NB4 (cell line): ENCODE measurements at regions not wholly inside any gene's neighbourhood (a gene's known extent, or its start where the extent isn't known, plus 50 kb on each side); places are given as distances from the start of the nearest gene placed in this dataset.

Source experiments
- CTCF ChIP-seq: IDR thresholded peaks from one replicate; pipeline ENCODE4 v1.5.1; 2012; ENCODE audit warnings: low read depth, low read length
- MAX ChIP-seq: IDR thresholded peaks from 2 replicates; pipeline ENCODE4 v1.6.1; 2011; ENCODE audit warnings: low read depth, low read length
- MYC ChIP-seq: IDR thresholded peaks from 2 replicates; pipeline ENCODE4 v1.6.1; 2011; ENCODE audit warnings: low read depth, low read length
- POLR2A ChIP-seq: IDR thresholded peaks from 2 replicates; pipeline ENCODE4 v1.6.1; 2011; ENCODE audit warnings: mild to moderate bottlenecking; ENCODE audit not compliant: insufficient read length; ENCODE audit errors: extremely low read depth

- TF ChIP-seq CTCF (no peak), POLR2A (no peak), MAX (no peak), MYC (no peak)
Observed at GRCh38 chr2:13052547-13052946, 335.8 kb downstream of the TRIB2 start.
